Tibial artery (tissue), 4 donors: ENCODE measurements at regions not wholly inside any gene's neighbourhood (a gene's known extent, or its start where the extent isn't known, plus 50 kb on each side); places are given as distances from the start of the nearest gene placed in this dataset.

ENCODE experiments used
- DNase-seq, 2 donors: peaks; one replicate each; pipeline ENCODE4 v3.0.0-alpha.2; 2019
- H3K27ac ChIP-seq, 2 donors: fragments of 200-600 bp; sonication (generic) in 1 of 2; 1 replicate in 1 of 2; 2 replicates in 1 of 2; pipeline ENCODE4 v1.5.1; 2018 to 2019; ENCODE audit warnings: mild to moderate bottlenecking in 1 of 2
- H3K27me3 ChIP-seq, 2 donors: fragments of 200-600 bp; sonication (generic) in 1 of 2; one replicate each; pipeline versions ENCODE4 v1.5.1 to v1.6.0; 2016 to 2019
- H3K36me3 ChIP-seq, 3 donors: fragments of 200-600 bp; sonication (generic) in 2 of 3; one replicate each; pipeline ENCODE4 v1.5.1; 2016 to 2019; ENCODE audit warnings: mild to moderate bottlenecking in 2 of 3
- H3K4me1 ChIP-seq, 4 donors: fragments of 200-600 bp; sonication (generic) in 2 of 4; 1 replicate in 3 of 4; 2 replicates in 1 of 4; pipeline ENCODE4 v1.5.1; 2016 to 2019
- H3K4me3 ChIP-seq, 2 donors: fragments of 200-600 bp; sonication (generic) in 1 of 2; 1 replicate in 1 of 2; 2 replicates in 1 of 2; pipeline ENCODE4 v1.5.1; 2018 to 2019; ENCODE audit warnings: mild to moderate bottlenecking in 2 of 2
- H3K9me3 ChIP-seq, 3 donors: fragments of 200-600 bp; sonication (generic) in 1 of 3; one replicate each; pipeline ENCODE4 v1.5.1; 2016 to 2019
- intact Hi-C: fragments of 100-400 bp; cut with DNase I; formaldehyde crosslinking; loops from one replicate; pipeline ENCODE4 v1.15.0; 2023; ENCODE audit warnings: low total_unique reads
- TF ChIP-seq, protein P1 (sequence below), 2 experiments: fragments of 200-600 bp in 1 of 2; fragments of 450-650 bp in 1 of 2; IDR thresholded peaks; one replicate each; pipeline ENCODE4 v1.5.1; 2017 to 2019; ENCODE audit warnings: antibody characterized with exemption in 2 of 2, mild to moderate bottlenecking in 1 of 2, moderate library complexity in 1 of 2

DNA sequence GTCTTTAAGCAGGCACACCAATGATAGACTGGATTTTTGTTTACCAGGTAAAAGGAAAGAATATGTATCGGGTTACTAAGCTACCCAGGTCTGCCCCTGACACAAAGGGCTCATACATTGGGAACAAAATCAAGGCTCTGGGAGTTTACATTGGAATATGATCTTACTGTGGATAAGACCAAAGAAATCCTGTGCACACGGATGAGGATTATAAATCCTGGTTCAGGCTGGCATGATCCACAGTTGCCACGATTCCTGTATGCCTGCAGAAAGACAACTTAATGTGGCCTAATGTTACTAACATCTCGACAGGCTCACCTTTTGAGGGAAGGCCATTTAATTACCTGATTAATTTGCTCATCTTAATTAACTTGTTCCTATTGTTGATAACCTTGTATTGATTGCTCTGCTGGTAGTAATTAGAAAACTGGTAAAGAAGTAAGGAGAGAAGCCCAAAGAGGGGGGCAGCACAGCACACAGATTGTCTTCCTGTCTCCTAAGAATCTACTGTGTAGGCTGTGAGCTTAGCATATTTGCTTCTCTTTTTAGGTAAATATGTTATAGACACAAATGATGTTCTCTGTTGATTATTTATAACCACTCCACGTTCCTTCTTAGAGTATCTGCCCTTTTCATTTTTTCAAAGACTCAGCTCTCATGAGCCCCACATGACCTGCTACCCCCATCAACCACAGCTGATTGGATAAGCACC is 51.0 kb upstream of the TOX3 start:
- H3K27ac ChIP-seq, result no peak overlapping the region
- intact Hi-C loops, result no loop called here
- DNase-seq, result no peak

DNA sequence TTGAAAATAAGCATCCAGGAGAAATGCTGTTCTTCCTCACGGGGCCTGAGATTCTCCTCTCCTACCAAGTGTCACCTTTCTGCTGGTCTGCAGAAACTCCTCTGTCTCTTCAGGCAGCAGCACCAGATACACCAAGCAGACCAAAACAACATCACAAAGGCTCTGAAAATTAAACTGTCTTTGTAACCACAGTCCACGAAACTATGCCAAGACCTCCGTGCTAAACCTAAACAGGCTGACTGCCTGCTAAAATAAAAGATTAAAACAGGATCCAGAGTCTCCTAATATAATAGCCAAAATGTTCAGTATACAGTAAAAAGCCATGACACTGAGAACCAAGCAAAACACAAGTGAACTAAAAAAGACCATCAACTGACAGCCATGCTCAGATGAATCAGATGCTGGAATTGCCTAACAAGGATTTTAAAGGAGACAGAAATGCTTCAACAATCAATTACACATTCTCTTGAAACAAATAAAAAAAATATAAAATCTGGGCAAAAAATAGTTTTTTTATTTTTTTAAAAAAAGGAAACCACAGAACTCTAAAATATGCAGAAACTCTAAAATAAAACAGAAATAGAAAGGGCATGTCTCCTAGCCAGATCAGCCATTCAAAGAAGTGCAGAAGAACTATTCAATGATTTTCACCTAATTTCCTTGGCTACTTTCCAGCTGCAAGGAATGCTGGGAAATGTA is 50.3 kb upstream of the TOX3 start:
- no peaks in the 10 kb centered on the region for H3K36me3 ChIP-seq
- H3K27ac ChIP-seq, result no peak overlapping the region
- no peak overlapping the region for H3K4me3 ChIP-seq
- intact Hi-C loops, result no loop called here
- H3K4me1 ChIP-seq, result no peaks in the 10 kb centered on the region
- DNase-seq, result no peak
- no peaks in the 10 kb centered on the region for H3K9me3 ChIP-seq
- H3K27me3 ChIP-seq, result no peaks in the 10 kb centered on the region
- TF ChIP-seq, protein P1, sequence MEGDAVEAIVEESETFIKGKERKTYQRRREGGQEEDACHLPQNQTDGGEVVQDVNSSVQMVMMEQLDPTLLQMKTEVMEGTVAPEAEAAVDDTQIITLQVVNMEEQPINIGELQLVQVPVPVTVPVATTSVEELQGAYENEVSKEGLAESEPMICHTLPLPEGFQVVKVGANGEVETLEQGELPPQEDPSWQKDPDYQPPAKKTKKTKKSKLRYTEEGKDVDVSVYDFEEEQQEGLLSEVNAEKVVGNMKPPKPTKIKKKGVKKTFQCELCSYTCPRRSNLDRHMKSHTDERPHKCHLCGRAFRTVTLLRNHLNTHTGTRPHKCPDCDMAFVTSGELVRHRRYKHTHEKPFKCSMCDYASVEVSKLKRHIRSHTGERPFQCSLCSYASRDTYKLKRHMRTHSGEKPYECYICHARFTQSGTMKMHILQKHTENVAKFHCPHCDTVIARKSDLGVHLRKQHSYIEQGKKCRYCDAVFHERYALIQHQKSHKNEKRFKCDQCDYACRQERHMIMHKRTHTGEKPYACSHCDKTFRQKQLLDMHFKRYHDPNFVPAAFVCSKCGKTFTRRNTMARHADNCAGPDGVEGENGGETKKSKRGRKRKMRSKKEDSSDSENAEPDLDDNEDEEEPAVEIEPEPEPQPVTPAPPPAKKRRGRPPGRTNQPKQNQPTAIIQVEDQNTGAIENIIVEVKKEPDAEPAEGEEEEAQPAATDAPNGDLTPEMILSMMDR (IDR thresholded peaks at IDR 0.05), result no peak

More for the DNA sequence above, 51.0 kb upstream of the TOX3 start:
- no peaks in the 10 kb centered on the region for H3K27me3 ChIP-seq
- TF ChIP-seq, protein P1 (IDR thresholded peaks at IDR 0.05), result no peak
- H3K36me3 ChIP-seq, result no peaks in the 10 kb centered on the region
- no peak overlapping the region for H3K4me3 ChIP-seq
- no peaks in the 10 kb centered on the region for H3K4me1 ChIP-seq
- H3K9me3 ChIP-seq, result no peaks in the 10 kb centered on the region
